NCI-H2171 treated with DMSO at 0.1 percent for 48 hours (cell line): ENCODE measurements at regions not wholly inside any gene's neighbourhood (a gene's known extent, or its start where the extent isn't known, plus 50 kb on each side); places are given as distances from the start of the nearest gene placed in this dataset.

Source experiments
- DNase-seq: peaks from one replicate; lab custom pipeline; 2025; lab: John Stamatoyannopoulos, UW

GRCh38 chr18:68466672-68467071, 248.2 kb downstream of the TMX3 start:
- DNase-seq = no peak

GRCh38 chr18:68462766-68463165, 252.1 kb downstream of the TMX3 start:
- DNase-seq = no peak

GRCh38 chr18:68462148-68462547, 252.8 kb downstream of the TMX3 start:
- DNase-seq = no peak

GRCh38 chr18:68461481-68462018, 253.4 kb downstream of the TMX3 start:
- no peak for DNase-seq

GRCh38 chr18:68459968-68460367, 254.9 kb downstream of the TMX3 start:
- DNase-seq = no peak

GRCh38 chr18:68456985-68457384, 257.9 kb downstream of the TMX3 start:
- no peak for DNase-seq

GRCh38 chr18:68455229-68455603, 259.7 kb downstream of the TMX3 start:
- DNase-seq = no peak

GRCh38 chr18:68454511-68455228, 260.2 kb downstream of the TMX3 start:
- DNase-seq = no peak

- DNase-seq = no peak
Measured at GRCh38 chr18:68449292-68449691, 265.6 kb downstream of the TMX3 start.

- no peak for DNase-seq
Measured at GRCh38 chr18:68448736-68449135, 266.2 kb downstream of the TMX3 start.

- no peak for DNase-seq
Measured at GRCh38 chr18:68447286-68447685, 267.6 kb downstream of the TMX3 start.

GRCh38 chr18:68445668-68446426, 269.1 kb downstream of the TMX3 start:
- no peak for DNase-seq

GRCh38 chr18:68445136-68445535, 269.8 kb downstream of the TMX3 start:
- no peak for DNase-seq

- DNase-seq = no peak
Measured at GRCh38 chr18:68441241-68441640, 273.7 kb downstream of the TMX3 start.

GRCh38 chr18:68440433-68440832, 274.5 kb downstream of the TMX3 start:
- no peak for DNase-seq

GRCh38 chr18:68439642-68440041, 275.3 kb downstream of the TMX3 start:
- DNase-seq = peak; percentile 10

- DNase-seq = no peak
Measured at GRCh38 chr18:68438983-68439382, 275.9 kb downstream of the TMX3 start.

GRCh38 chr18:68438536-68438935, 276.4 kb downstream of the TMX3 start:
- no peak for DNase-seq

GRCh38 chr18:68436485-68436884, 278.4 kb downstream of the TMX3 start:
- peak; percentile 26 for DNase-seq

- no peak for DNase-seq
Measured at GRCh38 chr18:68435581-68435980, 279.3 kb downstream of the TMX3 start.

- DNase-seq = no peak
Measured at GRCh38 chr18:68431922-68432198, 283.0 kb downstream of the TMX3 start.

GRCh38 chr18:68431111-68431921, 283.6 kb downstream of the TMX3 start:
- DNase-seq = no peak

- no peak for DNase-seq
Measured at GRCh38 chr18:68429841-68430240, 285.1 kb downstream of the TMX3 start.
